SU-DHL-6 (cell line): ENCODE measurements at regions not wholly inside any gene's neighbourhood (a gene's known extent, or its start where the extent isn't known, plus 50 kb on each side); places are given as distances from the start of the nearest gene placed in this dataset.

Experiments
- CTCF ChIP-seq: fragments of 200-600 bp; sonication (generic); IDR thresholded peaks from one replicate; pipeline ENCODE4 v1.5.1; 2017; ENCODE audit warnings: antibody characterized with exemption, mild to moderate bottlenecking, low read length, moderate library complexity; ENCODE audit not compliant: insufficient read depth, poor library complexity, severe bottlenecking
- EZH2phosphoT487 ChIP-seq: fragments of 200-600 bp; sonication (generic), shearing (Covaris generic); conservative IDR thresholded peaks from 2 replicates; pipeline ENCODE4 v1.6.1; 2018; ENCODE audit warnings: mild to moderate bottlenecking, antibody characterized with exemption, low read length, moderate library complexity, mixed read lengths

DNA sequence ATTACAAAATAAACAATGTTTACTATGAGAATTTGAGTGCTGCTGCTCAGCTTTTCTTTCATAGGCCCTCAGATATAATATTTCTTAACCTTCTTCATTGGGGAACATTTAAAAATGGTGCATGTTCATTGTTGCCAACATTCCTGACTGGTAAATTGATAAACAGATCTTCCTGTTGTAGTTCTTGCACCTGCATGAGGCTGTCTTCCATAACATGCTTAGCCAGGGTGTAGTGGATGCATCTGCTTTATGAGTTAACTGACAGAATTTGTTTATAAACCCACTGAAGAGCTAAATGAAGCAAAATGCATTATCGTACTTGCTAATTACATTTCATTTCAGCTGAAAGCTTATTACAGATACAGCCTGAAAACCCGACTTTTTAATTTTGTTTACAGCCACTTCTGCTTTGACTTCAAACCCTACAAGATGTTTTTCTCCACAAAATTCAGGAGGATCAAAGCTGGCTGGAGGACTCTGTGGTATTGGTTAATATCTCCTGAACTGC lies 177.2 kb downstream of the SEM1 start:
- TF ChIP-seq CTCF, result no peak
- no peak for TF ChIP-seq EZH2phosphoT487
